Chondrocyte (in vitro differentiated cells): ENCODE measurements at regions not wholly inside any gene's neighbourhood (a gene's known extent, or its start where the extent isn't known, plus 50 kb on each side); places are given as distances from the start of the nearest gene placed in this dataset.

ENCODE experiments used
- DNase-seq: peaks from one replicate; pipeline ENCODE4 v3.0.0; 2021; ENCODE audit warnings: mixed read lengths, low spot score
- H3K27ac Mint-ChIP-seq: one replicate; pipeline ENCODE4 v1.8.0; 2021; ENCODE audit warnings: mild to moderate bottlenecking, moderate library complexity, mixed read lengths; ENCODE audit not compliant: unreplicated experiment
- H3K27me3 Mint-ChIP-seq: 2 replicates; pipeline ENCODE4 v1.8.0; 2021; ENCODE audit warnings: low read depth, mixed read lengths
- H3K36me3 Mint-ChIP-seq: 2 replicates; pipeline ENCODE4 v1.8.0; 2021; ENCODE audit warnings: low read depth, mixed read lengths
- H3K4me1 Mint-ChIP-seq: 2 replicates; pipeline ENCODE4 v1.8.0; 2021; ENCODE audit warnings: low read depth, mild to moderate bottlenecking, mixed read lengths
- H3K4me3 Mint-ChIP-seq: one replicate; pipeline ENCODE4 v1.8.0; 2021; ENCODE audit warnings: mild to moderate bottlenecking, moderate library complexity, mixed read lengths; ENCODE audit not compliant: unreplicated experiment
- H3K9me3 Mint-ChIP-seq: 2 replicates; pipeline ENCODE4 v1.8.0; 2021; ENCODE audit warnings: low read depth, mixed read lengths
- CTCF ChIP-seq: fragments of 200-600 bp; sonication (generic); IDR thresholded peaks from 2 replicates; pipeline ENCODE4 v1.5.0; 2021; ENCODE audit warnings: antibody characterized with exemption, mild to moderate bottlenecking, moderate library complexity

DNA sequence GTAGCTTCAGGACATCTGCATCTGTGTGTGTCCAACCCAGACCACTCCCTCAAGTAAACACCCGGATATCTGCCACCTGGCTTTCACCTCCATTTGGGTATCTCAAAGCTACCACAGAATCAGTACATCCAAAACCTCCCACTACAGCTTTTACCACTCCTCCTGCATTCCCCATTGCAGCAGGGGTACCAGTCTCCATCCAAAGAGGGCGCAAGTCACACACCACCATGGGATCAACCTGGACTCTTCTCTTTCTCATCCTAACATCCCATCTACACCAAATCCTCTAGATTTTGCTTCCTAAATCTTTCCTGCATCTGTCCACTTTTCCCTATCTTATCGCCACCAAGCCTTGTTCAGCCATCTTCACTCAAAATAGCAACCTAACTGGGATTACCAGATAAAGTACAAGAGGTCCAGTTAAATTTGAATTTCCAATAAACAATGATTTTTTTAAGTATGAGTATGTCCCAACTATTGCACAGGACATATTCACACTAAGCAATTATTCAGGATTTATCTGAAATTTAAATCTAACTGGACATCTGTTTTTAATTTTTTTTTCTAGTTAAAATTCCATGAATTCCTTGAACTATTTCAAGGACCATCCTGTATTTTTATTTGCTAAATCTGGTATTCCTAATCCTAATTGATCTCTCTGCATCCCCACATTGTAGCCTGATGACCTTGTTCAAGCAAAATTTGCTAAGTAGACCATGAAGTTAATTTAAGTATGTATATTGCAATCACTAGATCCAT lies 164.3 kb upstream of the MLN start:
- peaks cover 45% of the 10 kb centered on the region for H3K27me3 Mint-ChIP-seq

DNA sequence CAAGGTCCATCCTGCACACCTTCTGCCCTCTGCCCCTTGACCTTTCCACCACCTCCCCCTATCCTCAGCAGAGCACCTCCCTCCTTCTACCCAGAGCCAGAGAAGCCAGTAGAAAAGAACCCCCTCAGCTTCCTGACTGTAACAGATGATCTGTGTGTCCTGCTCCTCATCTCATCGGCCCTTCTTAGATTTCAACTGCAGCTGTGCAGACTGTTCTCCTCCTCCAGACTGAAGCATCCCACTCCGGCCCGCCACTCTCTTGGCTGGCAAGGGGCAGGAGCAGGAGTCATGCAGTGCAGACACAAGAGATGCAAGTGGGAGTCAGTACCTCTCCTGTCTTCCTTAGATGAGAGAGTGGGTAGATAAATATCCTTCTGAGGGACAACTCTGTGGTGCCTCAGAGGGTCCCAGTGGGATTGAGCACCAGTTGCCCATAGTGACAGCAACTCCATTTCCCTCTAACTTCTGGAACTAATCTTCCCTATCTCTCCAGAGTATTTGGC lies 163.5 kb upstream of the MLN start:
- no peaks in the 10 kb centered on the region for H3K4me1 Mint-ChIP-seq
- no peak overlapping the region for H3K4me3 Mint-ChIP-seq
- no peak for TF ChIP-seq CTCF
- DNase-seq: peak; percentile 40
- H3K27me3 Mint-ChIP-seq: peaks cover 45% of the 10 kb centered on the region
- H3K36me3 Mint-ChIP-seq: peaks cover 4% of the 10 kb centered on the region
- no peak overlapping the region for H3K27ac Mint-ChIP-seq
- H3K9me3 Mint-ChIP-seq: peaks cover 8% of the 10 kb centered on the region

More for the DNA sequence above, 164.3 kb upstream of the MLN start:
- Mint-ChIP-seq H3K36me3 (peaks cover 4% of the 10 kb centered on the region), H3K4me3 (no peak overlapping the region), H3K27ac (no peak overlapping the region), H3K9me3 (peaks cover 11% of the 10 kb centered on the region), H3K4me1 (no peaks in the 10 kb centered on the region)
- peak; percentile 2 for DNase-seq
- TF ChIP-seq CTCF: peak; percentile 50

- TF ChIP-seq CTCF: no peak
- Mint-ChIP-seq H3K4me1 (no peaks in the 10 kb centered on the region), H3K9me3 (peaks cover 4% of the 10 kb centered on the region), H3K4me3 (no peak overlapping the region), H3K27me3 (peaks cover 40% of the 10 kb centered on the region), H3K36me3 (peaks cover 2% of the 10 kb centered on the region), H3K27ac (no peak overlapping the region)
- peak; percentile 26 for DNase-seq
Measured at GRCh38 chr6:33966536-33966935, 162.7 kb upstream of the MLN start.

- no peak overlapping the region for H3K4me3 Mint-ChIP-seq
- H3K4me1 Mint-ChIP-seq: no peaks in the 10 kb centered on the region
- H3K27ac Mint-ChIP-seq: no peak overlapping the region
- DNase-seq: no peak
- no peaks in the 10 kb centered on the region for H3K9me3 Mint-ChIP-seq
- H3K36me3 Mint-ChIP-seq: peaks cover 2% of the 10 kb centered on the region
- peaks cover 35% of the 10 kb centered on the region for H3K27me3 Mint-ChIP-seq
- no peak for TF ChIP-seq CTCF
Measured at GRCh38 chr6:33965766-33966165, 162.0 kb upstream of the MLN start.

GRCh38 chr6:33964387-33964786 lies 160.6 kb upstream of the MLN start:
- H3K9me3 Mint-ChIP-seq: no peaks in the 10 kb centered on the region
- H3K4me3 Mint-ChIP-seq: no peak overlapping the region
- peaks cover 26% of the 10 kb centered on the region for H3K27me3 Mint-ChIP-seq
- H3K4me1 Mint-ChIP-seq: no peaks in the 10 kb centered on the region
- H3K27ac Mint-ChIP-seq: no peak overlapping the region
- H3K36me3 Mint-ChIP-seq: peaks cover 2% of the 10 kb centered on the region
- no peak for TF ChIP-seq CTCF
- DNase-seq: no peak
